Astrocyte of the hippocampus (primary cell): ENCODE measurements at regions not wholly inside any gene's neighbourhood (a gene's known extent, or its start where the extent isn't known, plus 50 kb on each side); places are given as distances from the start of the nearest gene placed in this dataset.
A peak's percentile ranks its signal among the peaks of the same experiment; 100 is the strongest.

Source experiments
- DNase-seq: peaks from one replicate; pipeline ENCODE4 v3.0.0; 2011; ENCODE audit warnings: low read depth, low spot score

DNA sequence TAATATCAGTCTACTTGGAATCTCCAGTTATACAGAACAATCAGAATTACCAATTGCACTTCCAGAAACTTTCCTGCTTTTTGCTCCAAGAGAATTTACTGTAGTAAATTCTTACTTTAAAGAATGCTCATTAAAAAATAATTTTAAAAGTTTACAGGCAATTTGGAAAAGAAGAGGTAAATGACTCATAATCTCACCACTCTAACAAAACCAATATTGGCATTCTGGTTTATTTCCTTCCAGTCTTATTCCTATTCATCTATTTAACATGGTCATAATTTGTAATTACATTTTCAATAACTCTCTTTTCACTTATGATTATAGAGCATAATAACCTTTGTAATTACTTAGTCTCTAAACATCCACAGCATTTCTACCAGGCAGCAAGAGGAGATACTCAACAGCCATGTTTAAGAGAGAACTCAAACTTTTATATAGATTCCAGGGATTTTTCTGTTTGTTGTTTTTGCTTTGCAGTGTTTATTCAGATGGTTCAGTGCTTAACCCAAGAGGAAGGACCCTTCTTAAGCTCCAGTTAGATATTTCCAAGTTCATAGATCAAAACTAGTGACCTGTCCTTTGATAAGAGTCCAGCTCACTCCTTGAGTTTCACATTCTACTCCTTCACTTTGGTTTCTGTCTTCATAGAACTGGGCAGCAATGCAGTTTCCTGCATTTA is 464.7 kb downstream of the TXNL1 start:
- no peak for DNase-seq

- DNase-seq: no peak
Observed at GRCh38 chr18:56172527-56172926, 465.9 kb downstream of the TXNL1 start.

DNA sequence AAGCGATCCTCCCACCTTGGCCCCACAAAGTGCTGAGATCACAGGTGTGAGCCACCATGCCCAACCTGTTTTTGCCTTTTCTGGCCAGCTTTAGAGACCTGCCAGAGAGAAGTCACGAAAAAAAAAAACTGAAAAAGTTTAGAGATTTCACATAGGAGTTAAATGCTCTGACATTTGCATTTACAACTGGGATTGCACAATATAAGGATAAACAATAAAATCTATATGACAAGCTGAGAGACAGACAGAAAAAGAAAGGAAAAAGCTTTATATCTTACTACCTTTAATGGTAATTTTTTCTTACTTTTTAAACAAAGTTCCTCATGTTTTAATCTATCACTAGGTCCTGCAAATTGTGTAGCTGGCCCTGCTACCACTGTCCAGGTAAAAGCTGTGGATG is 466.5 kb downstream of the TXNL1 start:
- no peak for DNase-seq

GRCh38 chr18:56168049-56168781 is 470.2 kb downstream of the TXNL1 start:
- peak; percentile 75 for DNase-seq

GRCh38 chr18:56167366-56167765 is 471.0 kb downstream of the TXNL1 start:
- DNase-seq: no peak

- DNase-seq: no peak
Observed at GRCh38 chr18:56166914-56167313, 471.5 kb downstream of the TXNL1 start.

DNA sequence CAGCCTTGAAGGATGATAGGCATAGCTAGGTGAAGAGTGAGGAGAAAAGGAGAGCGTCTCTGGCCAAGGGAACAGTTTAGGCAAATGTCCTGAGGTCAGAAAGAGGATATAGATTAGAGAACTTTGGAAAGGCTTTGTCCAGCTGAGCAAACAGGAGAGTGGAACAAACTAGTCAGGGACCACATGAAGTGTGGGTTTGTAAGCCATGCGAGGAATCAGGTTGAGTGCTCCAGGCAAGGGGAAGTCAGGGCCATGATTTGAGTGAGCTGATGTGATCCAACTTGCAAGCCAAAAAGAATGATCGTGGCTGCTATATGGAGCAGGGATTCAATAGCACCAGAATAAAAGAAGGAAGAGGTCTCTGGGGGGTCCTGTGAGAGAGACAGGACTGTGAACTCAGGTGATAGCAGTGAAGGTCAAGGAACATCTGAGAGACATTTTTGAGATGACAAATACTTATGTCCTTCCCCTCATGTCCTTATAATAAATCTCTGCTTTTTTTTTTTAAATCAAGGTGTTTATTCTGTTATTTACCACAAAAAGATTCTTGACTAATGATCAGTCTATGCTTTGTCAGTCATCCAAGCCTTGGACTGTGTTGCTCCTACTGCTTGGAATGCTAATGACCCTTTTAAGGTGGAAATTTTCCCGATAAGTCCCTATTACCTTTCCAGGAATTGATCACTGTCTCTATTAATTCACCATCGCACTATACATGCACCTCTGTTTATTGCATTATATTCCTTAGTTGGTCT is 472.6 kb downstream of the TXNL1 start:
- no peak for DNase-seq

- DNase-seq: no peak
Observed at GRCh38 chr18:56162311-56163265, 475.8 kb downstream of the TXNL1 start.

DNA sequence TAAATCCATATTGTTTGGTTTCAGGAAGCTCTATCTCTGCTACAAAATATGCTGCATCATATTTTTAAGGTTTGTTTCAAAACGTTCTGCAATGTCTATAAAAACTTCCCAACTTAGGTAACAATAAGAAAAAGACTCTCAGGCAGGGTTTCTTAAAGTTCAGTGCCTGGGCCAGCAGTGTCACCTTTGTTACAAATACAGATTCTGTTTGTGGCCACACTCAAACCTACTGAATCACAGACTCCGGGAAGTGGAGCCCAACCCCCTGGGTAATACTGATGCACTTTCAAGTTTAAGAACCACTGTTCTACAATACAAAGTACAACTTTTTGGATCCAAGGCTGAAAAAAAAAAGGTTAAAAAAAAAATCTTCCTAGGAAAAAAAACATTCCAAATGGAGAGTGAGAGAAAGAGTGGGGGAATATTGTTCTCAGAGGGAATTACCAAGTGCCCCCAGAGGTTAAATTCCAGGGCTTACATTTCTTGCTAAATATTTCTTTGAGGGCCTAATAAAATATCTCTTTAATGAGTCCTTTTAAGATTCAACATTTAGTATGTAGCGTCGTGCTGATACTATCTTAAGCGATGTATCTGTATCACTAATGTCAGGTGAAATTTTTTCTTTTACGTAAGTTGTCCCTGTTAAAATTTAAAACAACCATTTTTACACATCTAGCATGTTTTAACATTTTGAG is 476.7 kb downstream of the TXNL1 start:
- DNase-seq: no peak

DNA sequence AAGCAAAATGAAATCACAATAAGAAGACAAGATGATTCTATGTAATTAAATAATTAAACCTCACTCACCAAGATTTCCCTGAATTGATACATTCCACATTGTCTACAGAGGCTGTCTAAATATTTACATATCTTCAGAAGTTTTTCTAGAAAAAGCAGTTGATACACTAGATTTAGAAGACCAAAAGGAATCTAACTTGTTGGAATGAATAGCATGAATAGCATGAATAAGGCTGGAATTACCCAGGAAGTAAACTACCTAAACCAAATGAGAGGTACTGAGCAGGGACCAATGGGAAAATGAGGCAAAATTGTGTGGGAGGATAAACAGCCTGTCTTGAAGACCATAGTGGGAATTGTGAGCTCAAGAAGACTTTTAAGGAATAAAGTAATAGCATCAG is 479.7 kb downstream of the TXNL1 start:
- no peak for DNase-seq

DNA sequence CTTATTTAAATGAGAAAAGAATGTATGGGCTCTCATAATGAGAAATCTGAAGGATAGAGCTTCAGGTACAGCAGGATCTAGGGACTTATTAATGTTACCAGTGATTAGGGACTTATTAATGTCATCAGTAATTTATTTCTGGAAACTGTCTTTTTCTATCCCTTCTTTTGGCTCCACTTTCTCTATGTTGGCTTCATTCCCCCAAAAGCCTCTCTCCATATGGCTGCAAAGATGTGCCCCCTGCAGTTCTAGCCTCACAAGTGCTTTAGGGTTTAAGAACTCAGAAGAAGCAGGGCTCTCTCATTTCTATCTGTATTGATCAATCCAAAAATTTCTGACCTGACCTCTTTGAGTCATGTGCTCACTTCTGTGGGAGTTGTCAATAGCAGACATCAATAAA is 480.9 kb downstream of the TXNL1 start:
- no peak for DNase-seq

DNA sequence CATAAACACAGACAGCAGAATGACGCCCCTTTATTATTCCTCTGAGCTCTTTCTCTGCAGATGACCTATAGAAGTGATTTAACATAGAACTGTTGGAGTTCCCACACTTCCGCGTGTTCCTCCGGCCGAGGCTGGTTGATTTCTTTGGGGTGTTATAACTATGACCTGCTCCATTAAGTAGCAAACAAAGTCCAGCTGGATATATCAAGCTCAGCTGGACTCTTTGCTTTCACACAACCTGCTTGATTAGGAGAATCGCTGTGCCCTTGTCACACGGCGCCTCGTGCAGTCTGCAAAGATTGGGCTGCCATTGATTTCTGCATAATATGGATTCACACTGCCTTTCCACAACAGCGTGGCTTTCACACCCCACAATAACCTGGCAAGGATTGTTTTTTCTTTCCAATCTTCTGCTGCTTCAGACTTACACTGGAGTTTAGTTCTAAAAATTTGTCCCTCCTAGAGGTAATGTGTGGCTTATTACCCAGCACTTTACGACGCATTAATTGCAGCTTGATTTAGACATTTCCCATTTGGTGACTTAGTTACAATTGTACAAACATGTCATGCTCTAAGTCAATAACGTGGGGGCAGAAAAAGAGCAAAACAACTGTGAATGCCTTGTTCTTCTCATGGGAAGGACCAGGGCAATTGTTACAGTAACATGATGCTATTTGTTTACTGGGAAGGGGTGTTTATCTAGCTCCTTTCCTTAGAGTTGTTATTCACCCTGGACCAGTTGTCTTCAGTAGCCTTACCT is 485.7 kb downstream of the TXNL1 start:
- no peak for DNase-seq

DNA sequence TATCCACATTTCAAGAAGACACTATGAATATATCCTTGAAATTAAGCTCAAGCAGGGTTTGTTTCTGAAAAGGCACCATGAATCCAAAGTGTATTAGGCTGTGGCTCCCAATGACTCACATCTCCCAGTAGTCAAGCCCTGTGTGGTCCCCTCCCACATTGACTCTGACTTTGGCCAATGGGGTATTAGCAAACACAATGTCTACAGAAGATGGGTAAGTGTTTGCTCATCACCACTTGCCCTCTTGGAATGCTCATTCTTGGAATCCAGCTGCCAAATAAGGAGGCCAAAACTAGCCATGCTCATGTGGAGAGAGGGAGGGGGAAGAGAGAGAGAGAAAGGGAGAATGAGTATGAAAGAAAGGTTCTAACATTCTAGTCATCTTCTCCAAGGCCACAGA is 490.0 kb downstream of the TXNL1 start:
- peak; percentile 68 for DNase-seq

GRCh38 chr18:56146565-56146964 is 491.8 kb downstream of the TXNL1 start:
- no peak for DNase-seq

DNA sequence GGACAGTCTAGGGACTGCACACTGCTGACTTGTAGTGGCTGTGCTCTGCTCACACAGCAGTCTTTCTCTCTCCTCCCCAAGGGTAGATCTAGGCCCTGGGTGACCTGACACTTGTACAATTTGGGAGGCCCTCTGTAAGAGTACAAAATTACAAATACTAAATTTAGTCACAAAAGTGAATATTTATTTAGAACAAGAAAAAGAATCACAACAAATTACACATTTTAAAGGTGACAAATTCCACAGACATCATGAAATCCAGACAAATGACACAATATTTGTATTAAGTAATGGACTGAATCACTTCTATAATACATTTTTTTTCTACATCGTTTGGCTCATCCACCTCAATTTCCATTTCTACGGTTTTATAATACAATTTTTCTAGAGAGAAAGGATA is 496.4 kb downstream of the TXNL1 start:
- DNase-seq: no peak

- DNase-seq: peak; percentile 82
Observed at GRCh38 chr18:56139792-56140254, 498.6 kb downstream of the TXNL1 start.

DNA sequence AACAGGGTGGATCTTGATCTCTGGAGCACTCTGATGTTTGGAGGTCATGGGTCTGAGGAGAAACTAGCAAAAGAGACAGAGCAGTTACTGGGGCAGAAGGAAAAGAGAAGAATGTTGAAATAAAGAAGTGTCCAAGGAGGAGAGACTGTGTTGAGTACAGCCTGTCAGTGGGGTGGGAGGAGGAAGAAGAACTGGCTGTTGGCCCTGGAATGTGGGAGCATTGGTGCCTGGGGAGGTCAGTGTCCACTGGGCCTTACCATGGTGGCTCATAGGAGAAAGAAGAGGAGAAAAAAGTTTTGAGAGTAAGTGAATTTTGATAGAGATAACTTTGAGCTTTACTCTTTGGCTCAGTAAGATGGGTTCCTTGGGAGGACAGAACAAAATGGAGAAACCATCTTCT is 499.0 kb downstream of the TXNL1 start:
- DNase-seq: no peak

- DNase-seq: no peak
Observed at GRCh38 chr18:56136105-56136504, 502.3 kb downstream of the TXNL1 start.

DNA sequence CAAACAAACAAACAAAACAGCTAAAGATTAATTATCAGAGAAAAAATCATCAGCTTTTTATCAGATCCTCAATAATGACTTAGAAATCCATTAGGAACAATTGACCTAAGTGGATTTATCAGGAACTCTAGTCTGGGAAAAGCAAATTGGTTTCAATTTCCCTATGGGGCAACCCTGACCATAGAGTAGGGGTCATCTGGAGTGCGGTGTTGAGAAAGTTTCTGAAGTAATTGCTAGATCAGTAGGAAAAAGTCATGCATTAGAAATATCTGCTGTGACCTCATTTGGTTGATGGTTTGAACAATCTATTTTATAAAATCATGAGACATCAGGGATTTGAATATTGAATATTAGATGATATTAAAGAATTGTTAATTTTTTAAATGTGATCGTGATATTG is 507.9 kb downstream of the TXNL1 start:
- no peak for DNase-seq

GRCh38 chr18:56128153-56128791 is 510.1 kb downstream of the TXNL1 start:
- DNase-seq: no peak
